SK-N-SH treated with all-trans-retinoic acid at 6 μM for 48 hours (cell line): ENCODE measurements at regions not wholly inside any gene's neighbourhood (a gene's known extent, or its start where the extent isn't known, plus 50 kb on each side); places are given as distances from the start of the nearest gene placed in this dataset.

Experiments used
- ATAC-seq: fragments of 200-7000 bp; cut with Tn5 transposase; 3 replicates; pipeline ENCODE4 v1.9.1; 2020; ENCODE audit warnings: mild to moderate bottlenecking, moderate library complexity
- BACH2 ChIP-seq: fragments of 250-450 bp; sonication (Bioruptor Pico); IDR thresholded peaks from 2 replicates; pipeline ENCODE4 v1.9.0; 2021; ENCODE audit warnings: mild to moderate bottlenecking, borderline replicate concordance
- CSDC2 ChIP-seq: fragments of 250-450 bp; sonication (Bioruptor Pico); IDR thresholded peaks from 2 replicates; pipeline ENCODE4 v1.5.0; 2020; ENCODE audit warnings: mild to moderate bottlenecking, moderate library complexity
- ESRRG ChIP-seq: fragments of 250-450 bp; sonication (Bioruptor Pico); IDR thresholded peaks from 2 replicates; pipeline ENCODE4 v1.6.1; 2021; ENCODE audit warnings: mild to moderate bottlenecking
- GLIS3 ChIP-seq: fragments of 250-450 bp; sonication (Bioruptor Pico); IDR thresholded peaks from 2 replicates; pipeline ENCODE4 v1.5.0; 2020; ENCODE audit warnings: mild to moderate bottlenecking, moderate library complexity
- ISL1 ChIP-seq: fragments of 250-450 bp; sonication (Bioruptor Pico); IDR thresholded peaks from 2 replicates; pipeline ENCODE4 v2.1.2; 2022; ENCODE audit warnings: mild to moderate bottlenecking, moderate library complexity
- OSR1 ChIP-seq: fragments of 250-450 bp; sonication (Bioruptor Pico); IDR thresholded peaks from 2 replicates; pipeline ENCODE4 v1.8.0; 2022; ENCODE audit warnings: moderate library complexity, mild to moderate bottlenecking, inconsistent platforms
- PPARA ChIP-seq: fragments of 250-450 bp; sonication (Bioruptor Pico); IDR thresholded peaks from 2 replicates; pipeline ENCODE4 v1.5.0; 2020; ENCODE audit warnings: mild to moderate bottlenecking, borderline replicate concordance
- RARB ChIP-seq: fragments of 250-450 bp; sonication (Bioruptor Pico); IDR thresholded peaks from 2 replicates; pipeline ENCODE4 v1.8.0; 2021; ENCODE audit warnings: mild to moderate bottlenecking, moderate library complexity
- TCF4 ChIP-seq: fragments of 250-450 bp; sonication (Bioruptor Pico); IDR thresholded peaks from 2 replicates; pipeline ENCODE4 v1.8.0; 2021; ENCODE audit warnings: mild to moderate bottlenecking, moderate library complexity, borderline replicate concordance
- TOX ChIP-seq: fragments of 250-450 bp; sonication (Bioruptor Pico); IDR thresholded peaks from 2 replicates; pipeline ENCODE4 v1.8.0; 2021; ENCODE audit warnings: mild to moderate bottlenecking, moderate library complexity, borderline replicate concordance
- ZC3H10 ChIP-seq: fragments of 250-450 bp; sonication (Bioruptor Pico); IDR thresholded peaks from 2 replicates; pipeline ENCODE4 v1.5.1; 2021; ENCODE audit warnings: mild to moderate bottlenecking, moderate library complexity
- ZFP3 ChIP-seq: fragments of 250-450 bp; sonication (Bioruptor Pico); IDR thresholded peaks from 2 replicates; pipeline ENCODE4 v1.5.0; 2020; ENCODE audit warnings: mild to moderate bottlenecking, moderate library complexity
- ZFP30 ChIP-seq: fragments of 450-650 bp; formaldehyde crosslinking; IDR thresholded peaks from 2 replicates; pipeline ENCODE4 v1.5.0; 2022; ENCODE audit warnings: mild to moderate bottlenecking, moderate library complexity
- ZNF565 ChIP-seq: fragments of 450-650 bp; formaldehyde crosslinking; conservative IDR thresholded peaks from 2 replicates; pipeline ENCODE4 v1.5.0; 2020; ENCODE audit warnings: low read depth, mild to moderate bottlenecking, moderate library complexity
- ZNF70 ChIP-seq: fragments of 450-650 bp; formaldehyde crosslinking; IDR thresholded peaks from 2 replicates; pipeline ENCODE4 v1.5.0; 2020; ENCODE audit warnings: mild to moderate bottlenecking, moderate library complexity
- ZNF8 ChIP-seq: fragments of 450-650 bp; formaldehyde crosslinking; IDR thresholded peaks from 2 replicates; pipeline ENCODE4 v1.5.0; 2020; ENCODE audit warnings: mild to moderate bottlenecking, moderate library complexity
- TF ChIP-seq, protein P1 (sequence below): fragments of 250-450 bp; sonication (Bioruptor Pico); IDR thresholded peaks from 2 replicates; pipeline ENCODE4 v1.5.1; 2021; ENCODE audit warnings: mild to moderate bottlenecking, moderate library complexity
- TF ChIP-seq, protein P2 (sequence below): fragments of 250-450 bp; sonication (Bioruptor Pico); IDR thresholded peaks from 2 replicates; pipeline ENCODE4 v1.5.0; 2020; ENCODE audit warnings: mild to moderate bottlenecking, moderate library complexity
- TF ChIP-seq, protein P3 (sequence below): fragments of 250-450 bp; sonication (Bioruptor Pico); IDR thresholded peaks from 2 replicates; pipeline ENCODE4 v1.5.1; 2020; ENCODE audit warnings: low read depth, mild to moderate bottlenecking, moderate library complexity
- TF ChIP-seq, protein P4 (sequence below): fragments of 250-450 bp; sonication (Bioruptor Pico); IDR thresholded peaks from 2 replicates; pipeline ENCODE4 v1.8.0; 2021; ENCODE audit warnings: low read depth, mild to moderate bottlenecking, moderate library complexity, borderline replicate concordance

DNA sequence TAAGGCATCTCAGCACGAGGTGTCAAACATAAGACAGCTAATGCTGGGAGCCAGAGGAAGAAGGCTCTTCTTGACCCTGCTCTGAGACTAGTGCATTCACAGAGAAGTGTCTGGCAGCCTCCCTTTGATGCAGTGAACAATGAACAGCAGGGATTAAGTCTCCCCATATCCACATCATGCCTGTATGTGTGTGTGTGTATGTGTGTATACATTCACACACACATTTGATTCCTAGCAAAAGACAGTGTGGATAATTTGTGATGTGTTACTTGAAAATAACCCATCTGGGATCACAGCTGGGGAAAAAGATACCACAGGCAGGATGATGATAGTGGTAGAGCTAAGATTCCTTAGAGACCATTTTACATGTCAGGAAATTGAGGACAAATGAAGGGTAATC lies 485.9 kb upstream of the GOT2 start:
- no peak for TF ChIP-seq OSR1 (CRISPR knock-in tag)
- TF ChIP-seq BACH2 (CRISPR knock-in tag), result no peak
- TF ChIP-seq, protein P1, sequence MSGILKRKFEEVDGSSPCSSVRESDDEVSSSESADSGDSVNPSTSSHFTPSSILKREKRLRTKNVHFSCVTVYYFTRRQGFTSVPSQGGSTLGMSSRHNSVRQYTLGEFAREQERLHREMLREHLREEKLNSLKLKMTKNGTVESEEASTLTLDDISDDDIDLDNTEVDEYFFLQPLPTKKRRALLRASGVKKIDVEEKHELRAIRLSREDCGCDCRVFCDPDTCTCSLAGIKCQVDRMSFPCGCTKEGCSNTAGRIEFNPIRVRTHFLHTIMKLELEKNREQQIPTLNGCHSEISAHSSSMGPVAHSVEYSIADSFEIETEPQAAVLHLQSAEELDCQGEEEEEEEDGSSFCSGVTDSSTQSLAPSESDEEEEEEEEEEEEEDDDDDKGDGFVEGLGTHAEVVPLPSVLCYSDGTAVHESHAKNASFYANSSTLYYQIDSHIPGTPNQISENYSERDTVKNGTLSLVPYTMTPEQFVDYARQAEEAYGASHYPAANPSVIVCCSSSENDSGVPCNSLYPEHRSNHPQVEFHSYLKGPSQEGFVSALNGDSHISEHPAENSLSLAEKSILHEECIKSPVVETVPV, result no peak
- TF ChIP-seq, protein P2, sequence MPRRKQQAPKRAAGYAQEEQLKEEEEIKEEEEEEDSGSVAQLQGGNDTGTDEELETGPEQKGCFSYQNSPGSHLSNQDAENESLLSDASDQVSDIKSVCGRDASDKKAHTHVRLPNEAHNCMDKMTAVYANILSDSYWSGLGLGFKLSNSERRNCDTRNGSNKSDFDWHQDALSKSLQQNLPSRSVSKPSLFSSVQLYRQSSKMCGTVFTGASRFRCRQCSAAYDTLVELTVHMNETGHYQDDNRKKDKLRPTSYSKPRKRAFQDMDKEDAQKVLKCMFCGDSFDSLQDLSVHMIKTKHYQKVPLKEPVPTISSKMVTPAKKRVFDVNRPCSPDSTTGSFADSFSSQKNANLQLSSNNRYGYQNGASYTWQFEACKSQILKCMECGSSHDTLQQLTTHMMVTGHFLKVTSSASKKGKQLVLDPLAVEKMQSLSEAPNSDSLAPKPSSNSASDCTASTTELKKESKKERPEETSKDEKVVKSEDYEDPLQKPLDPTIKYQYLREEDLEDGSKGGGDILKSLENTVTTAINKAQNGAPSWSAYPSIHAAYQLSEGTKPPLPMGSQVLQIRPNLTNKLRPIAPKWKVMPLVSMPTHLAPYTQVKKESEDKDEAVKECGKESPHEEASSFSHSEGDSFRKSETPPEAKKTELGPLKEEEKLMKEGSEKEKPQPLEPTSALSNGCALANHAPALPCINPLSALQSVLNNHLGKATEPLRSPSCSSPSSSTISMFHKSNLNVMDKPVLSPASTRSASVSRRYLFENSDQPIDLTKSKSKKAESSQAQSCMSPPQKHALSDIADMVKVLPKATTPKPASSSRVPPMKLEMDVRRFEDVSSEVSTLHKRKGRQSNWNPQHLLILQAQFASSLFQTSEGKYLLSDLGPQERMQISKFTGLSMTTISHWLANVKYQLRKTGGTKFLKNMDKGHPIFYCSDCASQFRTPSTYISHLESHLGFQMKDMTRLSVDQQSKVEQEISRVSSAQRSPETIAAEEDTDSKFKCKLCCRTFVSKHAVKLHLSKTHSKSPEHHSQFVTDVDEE (CRISPR knock-in tag), result no peak
- TF ChIP-seq ESRRG (CRISPR knock-in tag), result no peak
- TF ChIP-seq TOX (CRISPR knock-in tag), result no peak
- no peak for TF ChIP-seq GLIS3 (CRISPR knock-in tag)
- no peak for TF ChIP-seq ISL1 (CRISPR knock-in tag)
- TF ChIP-seq, protein P3, sequence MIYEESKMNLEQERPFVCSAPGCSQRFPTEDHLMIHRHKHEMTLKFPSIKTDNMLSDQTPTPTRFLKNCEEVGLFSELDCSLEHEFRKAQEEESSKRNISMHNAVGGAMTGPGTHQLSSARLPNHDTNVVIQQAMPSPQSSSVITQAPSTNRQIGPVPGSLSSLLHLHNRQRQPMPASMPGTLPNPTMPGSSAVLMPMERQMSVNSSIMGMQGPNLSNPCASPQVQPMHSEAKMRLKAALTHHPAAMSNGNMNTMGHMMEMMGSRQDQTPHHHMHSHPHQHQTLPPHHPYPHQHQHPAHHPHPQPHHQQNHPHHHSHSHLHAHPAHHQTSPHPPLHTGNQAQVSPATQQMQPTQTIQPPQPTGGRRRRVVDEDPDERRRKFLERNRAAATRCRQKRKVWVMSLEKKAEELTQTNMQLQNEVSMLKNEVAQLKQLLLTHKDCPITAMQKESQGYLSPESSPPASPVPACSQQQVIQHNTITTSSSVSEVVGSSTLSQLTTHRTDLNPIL (CRISPR knock-in tag), result no peak
- no peak for TF ChIP-seq ZFP3 (CRISPR knock-in tag)
- TF ChIP-seq ZNF70 (CRISPR knock-in tag), result no peak
- TF ChIP-seq ZNF8 (CRISPR knock-in tag), result no peak
- TF ChIP-seq, protein P4, sequence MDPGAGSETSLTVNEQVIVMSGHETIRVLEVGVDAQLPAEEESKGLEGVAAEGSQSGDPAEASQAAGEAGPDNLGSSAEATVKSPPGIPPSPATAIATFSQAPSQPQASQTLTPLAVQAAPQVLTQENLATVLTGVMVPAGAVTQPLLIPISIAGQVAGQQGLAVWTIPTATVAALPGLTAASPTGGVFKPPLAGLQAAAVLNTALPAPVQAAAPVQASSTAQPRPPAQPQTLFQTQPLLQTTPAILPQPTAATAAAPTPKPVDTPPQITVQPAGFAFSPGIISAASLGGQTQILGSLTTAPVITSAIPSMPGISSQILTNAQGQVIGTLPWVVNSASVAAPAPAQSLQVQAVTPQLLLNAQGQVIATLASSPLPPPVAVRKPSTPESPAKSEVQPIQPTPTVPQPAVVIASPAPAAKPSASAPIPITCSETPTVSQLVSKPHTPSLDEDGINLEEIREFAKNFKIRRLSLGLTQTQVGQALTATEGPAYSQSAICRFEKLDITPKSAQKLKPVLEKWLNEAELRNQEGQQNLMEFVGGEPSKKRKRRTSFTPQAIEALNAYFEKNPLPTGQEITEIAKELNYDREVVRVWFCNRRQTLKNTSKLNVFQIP (CRISPR knock-in tag), result no peak
- no peak for TF ChIP-seq ZNF565 (CRISPR knock-in tag)
- TF ChIP-seq, all 23 proteins: peak for 0
- no peak for ATAC-seq

DNA sequence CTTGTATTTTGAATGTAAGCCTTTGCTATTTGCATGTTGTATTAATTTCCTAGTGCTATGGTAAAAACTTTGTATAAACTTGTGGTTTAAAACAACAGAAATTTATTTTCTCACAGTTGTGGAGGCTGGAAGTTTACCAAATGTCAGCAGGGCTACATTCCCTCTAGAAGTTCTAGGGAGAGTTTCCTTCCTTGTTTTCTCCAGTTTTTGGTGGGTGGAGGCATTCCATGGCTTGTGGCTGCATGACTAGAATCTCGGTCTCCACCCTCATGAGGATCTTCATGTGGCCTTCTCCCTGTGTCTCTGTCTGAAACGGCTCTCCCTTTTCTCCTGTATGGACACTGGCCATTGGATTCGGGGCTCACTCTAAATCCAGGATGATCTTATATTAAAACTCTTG lies 482.2 kb upstream of the GOT2 start:
- no peak for ATAC-seq
- TF ChIP-seq RARB (CRISPR knock-in tag) (no peak), TCF4 (no peak), ZNF70 (CRISPR knock-in tag) (no peak), BACH2 (CRISPR knock-in tag) (no peak), OSR1 (CRISPR knock-in tag) (no peak), ISL1 (CRISPR knock-in tag) (no peak), ZC3H10 (CRISPR knock-in tag) (no peak), CSDC2 (CRISPR knock-in tag) (no peak), ZFP3 (CRISPR knock-in tag) (no peak), TOX (CRISPR knock-in tag) (no peak), ZNF8 (CRISPR knock-in tag) (no peak), ZFP30 (CRISPR knock-in tag) (no peak), PPARA (no peak)
- TF ChIP-seq, protein P1, result no peak
- TF ChIP-seq, protein P3 (CRISPR knock-in tag), result no peak
- TF ChIP-seq, protein P4 (CRISPR knock-in tag), result no peak
